ENCODE measurements at regions not wholly inside any gene's neighbourhood (a gene's known extent, or its start where the extent isn't known, plus 50 kb on each side); places are given as distances from the start of the nearest gene placed in this dataset.

GRCh38 chrX:43266487-43266886 lies 389.6 kb upstream of the MAOA start:
- Histone ChIP-seq H3K79me2 (ENCODE audit: insufficient read depth, low read length) (no peaks in the 10 kb centered on the region), H3K27me3 (ENCODE audit: control insufficient read depth in 2 of 2, insufficient read depth in 2 of 2, low read length in 2 of 2) (no peaks in the 10 kb centered on the region), H3K27ac (ENCODE audit: low read depth in 1 of 2, low read length in 2 of 2) (no peak overlapping the region), H2AFZ (ENCODE audit: insufficient read depth, low read depth, low read length, poor library complexity, severe bottlenecking) (no peak overlapping the region), H3K9me3 (replicated peaks in 1 of 2; ENCODE audit: control insufficient read depth in 1 of 2, insufficient read depth in 1 of 2, low read length in 2 of 2) (peaks cover 12 to 14% of the 10 kb centered on the region in 2 donors), H3K4me1 (ENCODE audit: control insufficient read depth in 1 of 2, insufficient read depth in 2 of 2, low read length in 2 of 2) (no peaks in the 10 kb centered on the region), H3K9ac (ENCODE audit: insufficient read depth, low read length, poor library complexity, severe bottlenecking) (no peak overlapping the region), H3K4me3 (replicated peaks in 1 of 3; ENCODE audit: low read depth in 2 of 3, low read length in 3 of 3) (no peak overlapping the region), H4K20me1 (ENCODE audit: insufficient read depth, low read length) (no peaks in the 10 kb centered on the region), H3K4me2 (replicated peaks; ENCODE audit: extremely low read depth, low read length, poor library complexity, severe bottlenecking) (no peak overlapping the region), H3K36me3 (replicated peaks in 1 of 2; ENCODE audit: control insufficient read depth in 1 of 2, insufficient read depth in 2 of 2, low read length in 2 of 2) (no peaks in the 10 kb centered on the region)
- intact Hi-C loops (cut with micrococcal nuclease) = no loop called here
- H3K27me3 Mint-ChIP-seq (ENCODE audit: low read depth in 3 of 3) = no peaks in the 10 kb centered on the region
- DNase-seq = no peak
- no peaks in the 10 kb centered on the region for H3K36me3 Mint-ChIP-seq
- peaks cover 0 to 7% (median 4%) of the 10 kb centered on the region in 7 donors for H3K9me3 Mint-ChIP-seq
- no peak overlapping the region for H3K4me3 Mint-ChIP-seq
- no peaks in the 10 kb centered on the region for H3K4me1 Mint-ChIP-seq
- H3K27ac Mint-ChIP-seq = no peak overlapping the region
- no peak for TF ChIP-seq CTCF (IDR thresholded peaks at IDR 0.05)

- Mint-ChIP-seq H3K27ac (no peak overlapping the region), H3K36me3 (no peaks in the 10 kb centered on the region), H3K9me3 (peaks cover 0 to 7% (median 4%) of the 10 kb centered on the region in 7 donors), H3K27me3 (ENCODE audit: low read depth in 3 of 3) (no peaks in the 10 kb centered on the region), H3K4me3 (no peak overlapping the region), H3K4me1 (no peaks in the 10 kb centered on the region)
- Histone ChIP-seq H3K36me3 (replicated peaks in 1 of 2; ENCODE audit: control insufficient read depth in 1 of 2, insufficient read depth in 2 of 2, low read length in 2 of 2) (no peaks in the 10 kb centered on the region), H4K20me1 (ENCODE audit: insufficient read depth, low read length) (no peaks in the 10 kb centered on the region), H3K4me2 (replicated peaks; ENCODE audit: extremely low read depth, low read length, poor library complexity, severe bottlenecking) (no peak overlapping the region), H3K4me3 (replicated peaks in 1 of 3; ENCODE audit: low read depth in 2 of 3, low read length in 3 of 3) (no peak overlapping the region), H3K9me3 (replicated peaks in 1 of 2; ENCODE audit: control insufficient read depth in 1 of 2, insufficient read depth in 1 of 2, low read length in 2 of 2) (peaks cover 12 to 14% of the 10 kb centered on the region in 2 donors), H3K9ac (ENCODE audit: insufficient read depth, low read length, poor library complexity, severe bottlenecking) (no peak overlapping the region), H3K4me1 (ENCODE audit: control insufficient read depth in 1 of 2, insufficient read depth in 2 of 2, low read length in 2 of 2) (no peaks in the 10 kb centered on the region), H2AFZ (ENCODE audit: insufficient read depth, low read depth, low read length, poor library complexity, severe bottlenecking) (no peak overlapping the region), H3K27ac (ENCODE audit: low read depth in 1 of 2, low read length in 2 of 2) (no peak overlapping the region), H3K79me2 (ENCODE audit: insufficient read depth, low read length) (no peaks in the 10 kb centered on the region), H3K27me3 (ENCODE audit: control insufficient read depth in 2 of 2, insufficient read depth in 2 of 2, low read length in 2 of 2) (no peaks in the 10 kb centered on the region)
- intact Hi-C loops (cut with micrococcal nuclease) = no loop called here
- no peak for DNase-seq
- no peak for TF ChIP-seq CTCF (IDR thresholded peaks at IDR 0.05)
- 94% methylated on average over 3 of the region's 5 CpGs for WGBS (ENCODE audit: insufficient coverage)
Observed at GRCh38 chrX:43267652-43268051, 388.4 kb upstream of the MAOA start.
